Endodermal cell (in vitro differentiated cells): ENCODE measurements at regions not wholly inside any gene's neighbourhood (a gene's known extent, or its start where the extent isn't known, plus 50 kb on each side); places are given as distances from the start of the nearest gene placed in this dataset.

Experiments
- DNase-seq: peaks from one replicate; pipeline ENCODE4 v3.0.0-alpha.2; 2017
- H3K27ac ChIP-seq: 2 replicates; pipeline ENCODE4 v1.5.1; 2013; ENCODE audit warnings: mild to moderate bottlenecking, low read depth, low read length, moderate library complexity
- H3K27me3 ChIP-seq: 2 replicates; pipeline ENCODE4 v1.6.1; 2013; ENCODE audit warnings: mild to moderate bottlenecking, low read length, moderate library complexity; ENCODE audit not compliant: insufficient read depth, control insufficient read depth, poor library complexity, severe bottlenecking
- H3K36me3 ChIP-seq: 2 replicates; pipeline ENCODE4 v1.7.0; 2013; ENCODE audit warnings: mild to moderate bottlenecking, low read length, moderate library complexity; ENCODE audit not compliant: control insufficient read depth, insufficient read depth
- H3K4me1 ChIP-seq: one replicate; pipeline ENCODE4 v1.7.0; 2013; ENCODE audit warnings: low read length; ENCODE audit not compliant: control insufficient read depth, insufficient read depth
- H3K4me3 ChIP-seq: 2 replicates; pipeline ENCODE4 v1.5.1; 2013; ENCODE audit warnings: mild to moderate bottlenecking, low read length, moderate library complexity
- H3K9ac ChIP-seq: 2 replicates; pipeline ENCODE4 v1.6.1; 2013; ENCODE audit warnings: mild to moderate bottlenecking, low read length, moderate library complexity; ENCODE audit not compliant: poor library complexity, severe bottlenecking; ENCODE audit errors: extremely low read depth
- H3K9me3 ChIP-seq: 2 replicates; pipeline ENCODE4 v1.6.1; 2013; ENCODE audit warnings: mild to moderate bottlenecking, low read length, moderate library complexity; ENCODE audit not compliant: control insufficient read depth
- H3K27ac Mint-ChIP-seq: 2 replicates; pipeline ENCODE4 v1.8.0; 2020; ENCODE audit warnings: mixed read lengths
- H3K27me3 Mint-ChIP-seq: 2 replicates; pipeline ENCODE4 v1.8.0; 2021; ENCODE audit warnings: mild to moderate bottlenecking, mixed read lengths; ENCODE audit not compliant: insufficient read depth
- H3K36me3 Mint-ChIP-seq: 2 replicates; pipeline ENCODE4 v1.8.0; 2020; ENCODE audit warnings: low read depth, mixed read lengths
- H3K4me1 Mint-ChIP-seq: 2 replicates; pipeline ENCODE4 v1.8.0; 2020; ENCODE audit warnings: mixed read lengths
- H3K4me3 Mint-ChIP-seq: 2 replicates; pipeline ENCODE4 v1.8.0; 2020; ENCODE audit warnings: mild to moderate bottlenecking, moderate library complexity, mixed read lengths
- H3K9me3 Mint-ChIP-seq: 2 replicates; pipeline ENCODE4 v1.8.0; 2020; ENCODE audit warnings: mild to moderate bottlenecking, mixed read lengths
- WGBS, 2 experiments: methylation state at CpG; one replicate each; pipeline versions ENCODE4 v1.1.5 to v1.1.7; 2013; ENCODE audit warnings: missing lambda C conversion rate in 2 of 2, mixed read lengths in 1 of 2; ENCODE audit not compliant: insufficient coverage in 1 of 2, insufficient read length in 1 of 2; 5-methylcytosine and 5-hydroxymethylcytosine counted together
- TF ChIP-seq, protein P1 (sequence below): fragments of 200-600 bp; sonication (generic); conservative IDR thresholded peaks from 2 replicates; pipeline ENCODE4 v1.5.0; 2021; ENCODE audit warnings: antibody characterized with exemption, mild to moderate bottlenecking

GRCh38 chr10:3339531-3339950 is 167.0 kb upstream of the PITRM1 start:
- no peaks in the 10 kb centered on the region for H3K36me3 Mint-ChIP-seq
- H3K9me3 ChIP-seq: no peaks in the 10 kb centered on the region
- H3K9ac ChIP-seq: no peak overlapping the region
- no peak overlapping the region for H3K4me3 ChIP-seq
- no peak overlapping the region for H3K27ac ChIP-seq
- WGBS, 2 experiments: 71 to 80% methylated on average over 6 to 9 of the region's 9 CpGs
- peaks cover 3% of the 10 kb centered on the region for H3K4me1 ChIP-seq
- H3K27ac Mint-ChIP-seq: no peak overlapping the region
- H3K4me1 Mint-ChIP-seq: peaks cover 32% of the 10 kb centered on the region
- DNase-seq: no peak
- H3K27me3 ChIP-seq: no peaks in the 10 kb centered on the region
- H3K36me3 ChIP-seq: no peaks in the 10 kb centered on the region
- H3K4me3 Mint-ChIP-seq: no peak overlapping the region
- H3K9me3 Mint-ChIP-seq: no peaks in the 10 kb centered on the region
- TF ChIP-seq, protein P1, sequence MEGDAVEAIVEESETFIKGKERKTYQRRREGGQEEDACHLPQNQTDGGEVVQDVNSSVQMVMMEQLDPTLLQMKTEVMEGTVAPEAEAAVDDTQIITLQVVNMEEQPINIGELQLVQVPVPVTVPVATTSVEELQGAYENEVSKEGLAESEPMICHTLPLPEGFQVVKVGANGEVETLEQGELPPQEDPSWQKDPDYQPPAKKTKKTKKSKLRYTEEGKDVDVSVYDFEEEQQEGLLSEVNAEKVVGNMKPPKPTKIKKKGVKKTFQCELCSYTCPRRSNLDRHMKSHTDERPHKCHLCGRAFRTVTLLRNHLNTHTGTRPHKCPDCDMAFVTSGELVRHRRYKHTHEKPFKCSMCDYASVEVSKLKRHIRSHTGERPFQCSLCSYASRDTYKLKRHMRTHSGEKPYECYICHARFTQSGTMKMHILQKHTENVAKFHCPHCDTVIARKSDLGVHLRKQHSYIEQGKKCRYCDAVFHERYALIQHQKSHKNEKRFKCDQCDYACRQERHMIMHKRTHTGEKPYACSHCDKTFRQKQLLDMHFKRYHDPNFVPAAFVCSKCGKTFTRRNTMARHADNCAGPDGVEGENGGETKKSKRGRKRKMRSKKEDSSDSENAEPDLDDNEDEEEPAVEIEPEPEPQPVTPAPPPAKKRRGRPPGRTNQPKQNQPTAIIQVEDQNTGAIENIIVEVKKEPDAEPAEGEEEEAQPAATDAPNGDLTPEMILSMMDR: no peak
- H3K27me3 Mint-ChIP-seq: no peaks in the 10 kb centered on the region

GRCh38 chr10:3339121-3339520 is 166.5 kb upstream of the PITRM1 start:
- no peaks in the 10 kb centered on the region for H3K36me3 Mint-ChIP-seq
- 96% methylated on average over 6 to 7 of the region's 7 CpGs for whole genome bisulfite sequencing, 2 experiments
- no peaks in the 10 kb centered on the region for H3K36me3 ChIP-seq
- H3K27me3 Mint-ChIP-seq: no peaks in the 10 kb centered on the region
- TF ChIP-seq, protein P1: no peak
- H3K27ac ChIP-seq: no peak overlapping the region
- H3K9ac ChIP-seq: no peak overlapping the region
- no peaks in the 10 kb centered on the region for H3K9me3 Mint-ChIP-seq
- H3K4me3 Mint-ChIP-seq: no peak overlapping the region
- H3K27ac Mint-ChIP-seq: no peak overlapping the region
- H3K4me3 ChIP-seq: no peak overlapping the region
- DNase-seq: no peak
- no peaks in the 10 kb centered on the region for H3K9me3 ChIP-seq
- no peaks in the 10 kb centered on the region for H3K27me3 ChIP-seq
- H3K4me1 ChIP-seq: peaks cover 3% of the 10 kb centered on the region
- peaks cover 34% of the 10 kb centered on the region for H3K4me1 Mint-ChIP-seq

GRCh38 chr10:3337741-3338140 is 165.2 kb upstream of the PITRM1 start:
- Mint-ChIP-seq H3K4me3 (no peak overlapping the region), H3K4me1 (peaks cover 45% of the 10 kb centered on the region), H3K9me3 (no peaks in the 10 kb centered on the region), H3K27me3 (no peaks in the 10 kb centered on the region), H3K36me3 (no peaks in the 10 kb centered on the region), H3K27ac (peak overlapping the region; percentile 40)
- Histone ChIP-seq H3K4me1 (peaks cover 4% of the 10 kb centered on the region), H3K9me3 (no peaks in the 10 kb centered on the region), H3K36me3 (no peaks in the 10 kb centered on the region), H3K4me3 (no peak overlapping the region), H3K27me3 (no peaks in the 10 kb centered on the region), H3K9ac (no peak overlapping the region), H3K27ac (no peak overlapping the region)
- TF ChIP-seq, protein P1: no peak
- DNase-seq: no peak
- WGBS, 2 experiments: 96 to 100% methylated on average over 2 to 8 of the region's 8 CpGs
